Right atrium auricular region (tissue), 2 donors: ENCODE measurements at regions not wholly inside any gene's neighbourhood (a gene's known extent, or its start where the extent isn't known, plus 50 kb on each side); places are given as distances from the start of the nearest gene placed in this dataset.

ENCODE experiments used
- DNase-seq: peaks from one replicate; pipeline ENCODE4 v3.0.0-alpha.2; 2019; ENCODE audit warnings: low spot score
- H3K27ac ChIP-seq, 2 donors: fragments of 200-600 bp; sonication (generic); 1 replicate in 1 of 2; 2 replicates in 1 of 2; pipeline ENCODE4 v1.5.1; 2016 to 2019
- H3K27me3 ChIP-seq, 2 donors: fragments of 200-600 bp; sonication (generic); one replicate each; pipeline versions ENCODE4 v1.5.1 to v1.6.0; 2017 to 2019
- H3K36me3 ChIP-seq: fragments of 200-600 bp; sonication (generic); one replicate; pipeline ENCODE4 v1.5.1; 2016
- H3K4me1 ChIP-seq, 2 donors: fragments of 200-600 bp; sonication (generic); one replicate each; pipeline versions ENCODE4 v1.5.1 to v1.6.0; 2017 to 2019
- H3K4me3 ChIP-seq, 2 donors: fragments of 200-600 bp; sonication (generic); 1 replicate in 1 of 2; 2 replicates in 1 of 2; pipeline ENCODE4 v1.5.1; 2017 to 2019; ENCODE audit warnings: mild to moderate bottlenecking in 1 of 2, moderate library complexity in 1 of 2
- H3K9me3 ChIP-seq, 2 donors: fragments of 200-600 bp; sonication (generic); one replicate each; pipeline ENCODE4 v1.5.1; 2019
- TF ChIP-seq, protein P1 (sequence below), 2 donors: fragments of 200-600 bp; sonication (generic); IDR thresholded peaks; one replicate each; pipeline ENCODE4 v1.5.1; 2019; ENCODE audit warnings: antibody characterized with exemption in 2 of 2

DNA sequence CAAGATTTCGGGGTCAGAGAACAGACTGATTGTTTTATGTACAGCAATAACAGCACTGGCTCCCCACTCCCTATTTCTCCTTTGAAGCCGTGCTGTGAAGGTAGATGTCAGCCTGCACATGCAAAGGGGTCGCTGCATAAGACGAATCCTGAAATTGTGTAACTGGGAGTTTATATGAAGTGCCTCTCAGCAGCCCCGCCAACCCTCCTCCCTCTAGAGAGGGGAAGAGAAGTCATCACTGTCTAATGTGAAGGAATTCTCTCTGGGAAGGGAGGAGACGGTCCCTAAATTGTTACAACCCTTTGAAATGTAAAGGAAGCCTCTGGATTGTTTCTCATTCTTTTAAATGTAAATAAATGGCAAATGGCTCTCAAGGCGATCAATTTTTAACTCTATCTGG is 545.3 kb downstream of the PLA2G4A start:
- H3K36me3 ChIP-seq, result no peaks in the 10 kb centered on the region
- H3K27me3 ChIP-seq, result no peaks in the 10 kb centered on the region
- H3K4me3 ChIP-seq, result no peak overlapping the region
- no peak for DNase-seq
- no peak overlapping the region for H3K27ac ChIP-seq
- TF ChIP-seq, protein P1, sequence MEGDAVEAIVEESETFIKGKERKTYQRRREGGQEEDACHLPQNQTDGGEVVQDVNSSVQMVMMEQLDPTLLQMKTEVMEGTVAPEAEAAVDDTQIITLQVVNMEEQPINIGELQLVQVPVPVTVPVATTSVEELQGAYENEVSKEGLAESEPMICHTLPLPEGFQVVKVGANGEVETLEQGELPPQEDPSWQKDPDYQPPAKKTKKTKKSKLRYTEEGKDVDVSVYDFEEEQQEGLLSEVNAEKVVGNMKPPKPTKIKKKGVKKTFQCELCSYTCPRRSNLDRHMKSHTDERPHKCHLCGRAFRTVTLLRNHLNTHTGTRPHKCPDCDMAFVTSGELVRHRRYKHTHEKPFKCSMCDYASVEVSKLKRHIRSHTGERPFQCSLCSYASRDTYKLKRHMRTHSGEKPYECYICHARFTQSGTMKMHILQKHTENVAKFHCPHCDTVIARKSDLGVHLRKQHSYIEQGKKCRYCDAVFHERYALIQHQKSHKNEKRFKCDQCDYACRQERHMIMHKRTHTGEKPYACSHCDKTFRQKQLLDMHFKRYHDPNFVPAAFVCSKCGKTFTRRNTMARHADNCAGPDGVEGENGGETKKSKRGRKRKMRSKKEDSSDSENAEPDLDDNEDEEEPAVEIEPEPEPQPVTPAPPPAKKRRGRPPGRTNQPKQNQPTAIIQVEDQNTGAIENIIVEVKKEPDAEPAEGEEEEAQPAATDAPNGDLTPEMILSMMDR (IDR thresholded peaks at IDR 0.05), result no peak
- H3K9me3 ChIP-seq, result no peaks in the 10 kb centered on the region
- no peaks in the 10 kb centered on the region for H3K4me1 ChIP-seq

DNA sequence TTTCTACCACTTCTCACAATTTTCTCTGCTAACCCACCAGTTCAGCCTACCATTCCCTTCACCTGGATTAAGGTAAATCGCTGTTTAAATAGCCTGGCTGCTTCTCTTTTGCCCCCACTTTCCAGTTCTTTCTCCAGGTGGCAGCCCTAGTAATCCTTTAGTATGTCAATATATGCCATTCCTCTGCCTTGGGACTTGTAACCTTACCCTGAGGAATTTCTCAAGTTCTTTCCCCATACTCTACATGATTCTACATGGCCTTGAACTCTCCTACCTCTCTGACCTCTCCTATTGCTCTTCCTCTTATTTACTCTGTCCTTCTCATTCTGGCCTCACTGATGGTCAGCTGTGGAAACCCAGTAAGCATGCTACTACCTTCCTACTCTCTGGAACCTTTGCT is 546.0 kb downstream of the PLA2G4A start:
- TF ChIP-seq, protein P1 (IDR thresholded peaks at IDR 0.05), result no peak

GRCh38 chr1:187383366-187383765 is 554.6 kb downstream of the PLA2G4A start:
- no peaks in the 10 kb centered on the region for H3K4me1 ChIP-seq
- no peaks in the 10 kb centered on the region for H3K9me3 ChIP-seq
- H3K27me3 ChIP-seq, result no peaks in the 10 kb centered on the region
- no peak overlapping the region for H3K27ac ChIP-seq
- TF ChIP-seq, protein P1 (IDR thresholded peaks at IDR 0.05), result no peak
- no peak overlapping the region for H3K4me3 ChIP-seq
- DNase-seq, result no peak
- H3K36me3 ChIP-seq, result no peaks in the 10 kb centered on the region

More for the DNA sequence above, 546.0 kb downstream of the PLA2G4A start:
- Histone ChIP-seq H3K4me3 (no peak overlapping the region), H3K27me3 (no peaks in the 10 kb centered on the region), H3K27ac (no peak overlapping the region), H3K36me3 (no peaks in the 10 kb centered on the region), H3K4me1 (no peaks in the 10 kb centered on the region), H3K9me3 (no peaks in the 10 kb centered on the region)
- no peak for DNase-seq

DNA sequence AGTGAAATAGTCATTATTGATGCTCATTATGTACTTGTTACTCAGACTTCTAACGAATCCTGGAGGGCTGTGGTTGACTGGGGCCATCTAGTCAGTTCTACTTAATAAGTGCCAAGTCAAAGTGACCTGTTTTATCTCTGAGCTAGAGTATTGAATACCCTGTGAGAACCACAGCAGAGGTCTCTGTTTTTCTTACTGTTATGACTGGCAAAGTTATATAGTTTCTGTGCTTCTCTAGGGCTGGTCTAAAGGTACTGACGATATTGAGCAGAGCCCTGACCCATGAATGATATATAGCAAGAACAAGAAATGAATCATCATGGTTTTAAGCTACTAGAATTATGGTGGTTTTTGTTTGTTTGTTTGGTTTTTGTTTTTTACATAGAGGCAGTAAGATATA is 555.8 kb downstream of the PLA2G4A start:
- Histone ChIP-seq H3K4me3 (no peak overlapping the region), H3K27me3 (no peaks in the 10 kb centered on the region), H3K36me3 (no peaks in the 10 kb centered on the region), H3K27ac (no peak overlapping the region), H3K9me3 (no peaks in the 10 kb centered on the region), H3K4me1 (no peaks in the 10 kb centered on the region)
- TF ChIP-seq, protein P1 (IDR thresholded peaks at IDR 0.05), result no peak
- no peak for DNase-seq

GRCh38 chr1:187390215-187390818 is 561.6 kb downstream of the PLA2G4A start:
- H3K27me3 ChIP-seq, result no peaks in the 10 kb centered on the region
- no peaks in the 10 kb centered on the region for H3K9me3 ChIP-seq
- no peaks in the 10 kb centered on the region for H3K36me3 ChIP-seq
- TF ChIP-seq, protein P1 (IDR thresholded peaks at IDR 0.05), result no peak
- DNase-seq, result no peak
- no peaks in the 10 kb centered on the region for H3K4me1 ChIP-seq
- no peak overlapping the region for H3K27ac ChIP-seq
- no peak overlapping the region for H3K4me3 ChIP-seq

DNA sequence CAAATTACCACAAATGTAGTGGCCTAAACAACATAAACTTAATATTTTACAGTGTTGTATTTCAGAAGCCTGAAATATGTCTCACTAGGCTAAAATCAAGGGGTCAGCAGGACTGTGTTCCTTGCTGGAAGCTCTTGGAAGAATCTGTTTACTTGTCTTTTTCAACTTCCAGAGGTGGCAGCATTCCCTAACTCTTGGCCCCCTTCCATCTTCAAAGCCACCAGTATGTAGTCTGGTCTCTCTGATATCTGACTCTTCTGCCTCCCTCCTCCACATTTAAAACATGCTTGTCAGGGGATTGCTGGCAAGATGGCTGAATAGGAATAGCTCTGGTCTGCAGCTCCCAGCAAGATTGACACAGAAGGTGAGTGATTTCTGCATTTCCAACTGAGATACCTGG is 567.5 kb downstream of the PLA2G4A start:
- H3K27me3 ChIP-seq, result no peaks in the 10 kb centered on the region
- H3K4me3 ChIP-seq, result no peak overlapping the region
- H3K9me3 ChIP-seq, result no peaks in the 10 kb centered on the region
- TF ChIP-seq, protein P1 (IDR thresholded peaks at IDR 0.05), result no peak
- H3K36me3 ChIP-seq, result no peaks in the 10 kb centered on the region
- H3K4me1 ChIP-seq, result no peaks in the 10 kb centered on the region
- no peak for DNase-seq
- H3K27ac ChIP-seq, result no peak overlapping the region
